ENCODE measurements at regions not wholly inside any gene's neighbourhood (a gene's known extent, or its start where the extent isn't known, plus 50 kb on each side); places are given as distances from the start of the nearest gene placed in this dataset.

DNA sequence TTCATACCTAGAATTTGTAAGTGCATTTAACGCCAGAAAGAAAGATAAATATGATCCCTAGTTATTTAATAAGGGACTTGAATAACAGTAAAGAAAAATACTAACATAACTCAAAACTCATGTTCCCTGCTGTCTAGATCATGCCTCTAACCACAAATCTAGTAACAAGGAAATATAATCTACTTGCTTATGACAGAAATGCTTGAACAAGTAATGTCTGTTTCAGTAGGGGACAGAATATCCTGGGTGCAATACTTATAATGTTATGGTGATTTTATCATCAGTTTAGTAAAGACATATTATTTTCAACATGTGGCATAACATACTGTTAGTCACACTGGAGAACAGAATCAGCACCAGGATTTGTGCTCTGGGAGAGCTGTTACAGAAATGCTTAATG lies 861.9 kb upstream of the SLITRK1 start:
- TF ChIP-seq EZH2 (IDR thresholded peaks at IDR 0.05; ENCODE audit: insufficient read depth, poor library complexity, severe bottlenecking) (no peak), EZH2phosphoT487 (IDR thresholded peaks at IDR 0.05; ENCODE audit: insufficient read depth, low read depth) (no peak)
